Effector memory CD4-positive, alpha-beta T cell (primary cell): ENCODE measurements at regions not wholly inside any gene's neighbourhood (a gene's known extent, or its start where the extent isn't known, plus 50 kb on each side); places are given as distances from the start of the nearest gene placed in this dataset.

Experiments used
- DNase-seq, 3 donors: peaks; one replicate each; pipeline ENCODE4 v3.0.0-alpha.2; 2020
- H3K27ac ChIP-seq: 2 replicates; pipeline ENCODE4 v1.7.0; 2013; ENCODE audit warnings: mild to moderate bottlenecking, low read length, moderate library complexity; ENCODE audit not compliant: insufficient read depth, poor library complexity, severe bottlenecking
- H3K27me3 ChIP-seq: replicated peaks from 2 replicates; pipeline ENCODE4 v1.7.0; 2013; ENCODE audit warnings: mild to moderate bottlenecking, low read length; ENCODE audit not compliant: insufficient read depth, control insufficient read depth, poor library complexity, severe bottlenecking
- H3K36me3 ChIP-seq: 2 replicates; pipeline ENCODE4 v1.7.0; 2013; ENCODE audit warnings: mild to moderate bottlenecking, low read length, moderate library complexity; ENCODE audit not compliant: control insufficient read depth, insufficient read depth
- H3K4me1 ChIP-seq: 2 replicates; pipeline ENCODE4 v1.7.0; 2013; ENCODE audit warnings: low read length, mild to moderate bottlenecking; ENCODE audit not compliant: control insufficient read depth, insufficient read depth, poor library complexity, severe bottlenecking
- H3K4me3 ChIP-seq: 2 replicates; pipeline ENCODE4 v1.7.0; 2013; ENCODE audit warnings: low read length, low read depth, mild to moderate bottlenecking; ENCODE audit not compliant: insufficient read depth, poor library complexity, severe bottlenecking
- H3K9me3 ChIP-seq: 2 replicates; pipeline ENCODE4 v1.7.0; 2013; ENCODE audit warnings: mild to moderate bottlenecking, low read length, moderate library complexity; ENCODE audit not compliant: control insufficient read depth

- no peak overlapping the region for H3K27ac ChIP-seq
Observed at GRCh38 chr14:71529848-71530247, 402.4 kb upstream of the RGS6 start.

GRCh38 chr14:71532344-71532743 is 399.9 kb upstream of the RGS6 start:
- Histone ChIP-seq H3K4me1 (no peaks in the 10 kb centered on the region), H3K27me3 (no peaks in the 10 kb centered on the region), H3K9me3 (no peaks in the 10 kb centered on the region), H3K36me3 (peaks cover 5% of the 10 kb centered on the region), H3K4me3 (no peak overlapping the region), H3K27ac (no peak overlapping the region)
- DNase-seq: no peak

More at GRCh38 chr14:71529848-71530247, 402.4 kb upstream of the RGS6 start:
- no peaks in the 10 kb centered on the region for H3K4me1 ChIP-seq
- no peaks in the 10 kb centered on the region for H3K9me3 ChIP-seq
- peaks cover 5% of the 10 kb centered on the region for H3K36me3 ChIP-seq
- DNase-seq: no peak
- no peak overlapping the region for H3K4me3 ChIP-seq
- H3K27me3 ChIP-seq: no peaks in the 10 kb centered on the region

- DNase-seq: no peak
- Histone ChIP-seq H3K36me3 (peaks cover 5% of the 10 kb centered on the region), H3K27me3 (no peaks in the 10 kb centered on the region), H3K4me3 (no peak overlapping the region), H3K9me3 (no peaks in the 10 kb centered on the region), H3K4me1 (no peaks in the 10 kb centered on the region), H3K27ac (no peak overlapping the region)
Observed at GRCh38 chr14:71532790-71533189, 399.4 kb upstream of the RGS6 start.

- no peaks in the 10 kb centered on the region for H3K4me1 ChIP-seq
- H3K36me3 ChIP-seq: peaks cover 5% of the 10 kb centered on the region
- DNase-seq: no peak
Observed at GRCh38 chr14:71533390-71533789, 398.8 kb upstream of the RGS6 start.

GRCh38 chr14:71533800-71534199 is 398.4 kb upstream of the RGS6 start:
- no peak overlapping the region for H3K4me3 ChIP-seq
- H3K27ac ChIP-seq: no peak overlapping the region
- DNase-seq: no peak
- no peaks in the 10 kb centered on the region for H3K27me3 ChIP-seq
- H3K4me1 ChIP-seq: no peaks in the 10 kb centered on the region
- no peaks in the 10 kb centered on the region for H3K9me3 ChIP-seq
- peaks cover 5% of the 10 kb centered on the region for H3K36me3 ChIP-seq

More at GRCh38 chr14:71533390-71533789, 398.8 kb upstream of the RGS6 start:
- H3K9me3 ChIP-seq: no peaks in the 10 kb centered on the region
- H3K27ac ChIP-seq: no peak overlapping the region
- H3K27me3 ChIP-seq: no peaks in the 10 kb centered on the region
- H3K4me3 ChIP-seq: no peak overlapping the region

GRCh38 chr14:71534506-71534905 is 397.7 kb upstream of the RGS6 start:
- no peaks in the 10 kb centered on the region for H3K4me1 ChIP-seq
- H3K27ac ChIP-seq: no peak overlapping the region
- no peak for DNase-seq

GRCh38 chr14:71536015-71536740 is 396.1 kb upstream of the RGS6 start:
- H3K4me1 ChIP-seq: no peaks in the 10 kb centered on the region
- H3K4me3 ChIP-seq: no peak overlapping the region
- H3K9me3 ChIP-seq: no peaks in the 10 kb centered on the region
- no peaks in the 10 kb centered on the region for H3K27me3 ChIP-seq
- H3K36me3 ChIP-seq: no peaks in the 10 kb centered on the region
- no peak overlapping the region for H3K27ac ChIP-seq
- DNase-seq: no peak

More at GRCh38 chr14:71534506-71534905, 397.7 kb upstream of the RGS6 start:
- Histone ChIP-seq H3K4me3 (no peak overlapping the region), H3K27me3 (no peaks in the 10 kb centered on the region), H3K9me3 (no peaks in the 10 kb centered on the region), H3K36me3 (peaks cover 4% of the 10 kb centered on the region)

- Histone ChIP-seq H3K27ac (no peak overlapping the region), H3K4me1 (no peaks in the 10 kb centered on the region), H3K36me3 (no peaks in the 10 kb centered on the region), H3K9me3 (no peaks in the 10 kb centered on the region), H3K4me3 (no peak overlapping the region), H3K27me3 (no peaks in the 10 kb centered on the region)
- no peak for DNase-seq
Observed at GRCh38 chr14:71536927-71537772, 395.1 kb upstream of the RGS6 start.

- Histone ChIP-seq H3K9me3 (no peaks in the 10 kb centered on the region), H3K27ac (no peak overlapping the region), H3K36me3 (no peaks in the 10 kb centered on the region), H3K27me3 (no peaks in the 10 kb centered on the region), H3K4me3 (no peak overlapping the region), H3K4me1 (no peaks in the 10 kb centered on the region)
- DNase-seq: no peak
Observed at GRCh38 chr14:71538288-71538687, 393.9 kb upstream of the RGS6 start.
